Stimulated activated CD4-positive, alpha-beta T cell treated with anti-CD3 and anti-CD28 coated beads, Interleukin-4, amount 100 ng/mL, for 48 hours (primary cell): ENCODE measurements at regions not wholly inside any gene's neighbourhood (a gene's known extent, or its start where the extent isn't known, plus 50 kb on each side); places are given as distances from the start of the nearest gene placed in this dataset.

Experiments
- DNase-seq, 2 donors: peaks; one replicate each; pipeline ENCODE4 v3.0.0-alpha.2; 2020; ENCODE audit warnings: low read depth in 2 of 2

- no peak for DNase-seq
Measured at GRCh38 chr5:6806668-6807067, 93.4 kb downstream of the TENT4A start.

- DNase-seq = no peak
Measured at GRCh38 chr5:6808462-6808861, 95.2 kb downstream of the TENT4A start.

- DNase-seq = no peak
Measured at GRCh38 chr5:6810641-6811405, 97.6 kb downstream of the TENT4A start.

- no peak for DNase-seq
Measured at GRCh38 chr5:6812091-6812490, 98.9 kb downstream of the TENT4A start.

- DNase-seq = no peak
Measured at GRCh38 chr5:6812800-6813731, 99.8 kb downstream of the TENT4A start.

GRCh38 chr5:6814816-6815215 lies 101.6 kb downstream of the TENT4A start:
- no peak for DNase-seq

- no peak for DNase-seq
Measured at GRCh38 chr5:6818594-6819511, 105.6 kb downstream of the TENT4A start.

- DNase-seq = no peak
Measured at GRCh38 chr5:6819521-6819920, 106.3 kb downstream of the TENT4A start.

GRCh38 chr5:6820851-6821479 lies 107.7 kb downstream of the TENT4A start:
- DNase-seq = peak; percentile 34 to 57

GRCh38 chr5:6822068-6822467 lies 108.8 kb downstream of the TENT4A start:
- DNase-seq = no peak

GRCh38 chr5:6822556-6823343 lies 109.5 kb downstream of the TENT4A start:
- no peak for DNase-seq

GRCh38 chr5:6823996-6824395 lies 110.8 kb downstream of the TENT4A start:
- DNase-seq = no peak

- DNase-seq = no peak
Measured at GRCh38 chr5:6825678-6826244, 112.5 kb downstream of the TENT4A start.

GRCh38 chr5:6826756-6827155 lies 113.5 kb downstream of the TENT4A start:
- no peak for DNase-seq

- peak in 1 of 2 donors; percentile 45 for DNase-seq
Measured at GRCh38 chr5:6827526-6828219, 114.4 kb downstream of the TENT4A start.

GRCh38 chr5:6829150-6829784 lies 116.0 kb downstream of the TENT4A start:
- DNase-seq = peak; percentile 39 to 53

GRCh38 chr5:6830643-6831239 lies 117.5 kb downstream of the TENT4A start:
- DNase-seq = no peak
